ENCODE measurements at regions not wholly inside any gene's neighbourhood (a gene's known extent, or its start where the extent isn't known, plus 50 kb on each side); places are given as distances from the start of the nearest gene placed in this dataset.
"Not testable (repeated sequence)": the region's sequence is repeated elsewhere in the genome, so short reads cannot be mapped to it uniquely, and the experiment has no call there.

DNA sequence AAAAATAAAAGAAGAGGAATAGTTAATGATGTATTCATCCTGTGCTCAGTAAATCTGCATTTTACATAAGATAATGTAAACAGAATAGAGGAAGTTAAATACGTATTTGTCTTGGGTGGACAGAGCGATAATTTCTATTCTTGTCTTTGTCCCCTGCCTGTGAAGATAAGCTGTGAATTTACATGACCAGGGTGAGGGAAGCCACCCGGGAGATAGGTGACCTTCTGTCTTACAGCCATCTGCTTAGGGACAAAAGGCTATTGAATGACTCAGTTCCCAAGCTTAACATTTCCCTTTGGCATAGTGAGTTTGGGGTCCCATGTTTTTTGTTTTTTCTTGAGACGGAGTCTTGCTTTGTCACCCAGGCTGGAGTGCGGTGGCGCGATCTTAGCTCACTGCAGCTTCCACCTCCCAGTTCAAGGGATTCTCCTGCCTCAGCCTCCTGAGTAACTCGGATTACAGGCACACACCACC lies 88.7 kb upstream of the KCTD7 start:
- no peak for DNase-seq (ENCODE audit: low spot score)
- Mint-ChIP-seq H3K4me1 (ENCODE audit: low read depth) (peaks cover 13% of the 10 kb centered on the region), H3K36me3 (ENCODE audit: low read depth) (peaks cover 3% of the 10 kb centered on the region), H3K27ac (ENCODE audit: unreplicated experiment) (no peak overlapping the region), H3K4me3 (ENCODE audit: unreplicated experiment) (no peak overlapping the region), H3K27me3 (ENCODE audit: low read depth) (no peaks in the 10 kb centered on the region), H3K9me3 (ENCODE audit: low read depth) (no peaks in the 10 kb centered on the region)
- TF ChIP-seq, protein P1, sequence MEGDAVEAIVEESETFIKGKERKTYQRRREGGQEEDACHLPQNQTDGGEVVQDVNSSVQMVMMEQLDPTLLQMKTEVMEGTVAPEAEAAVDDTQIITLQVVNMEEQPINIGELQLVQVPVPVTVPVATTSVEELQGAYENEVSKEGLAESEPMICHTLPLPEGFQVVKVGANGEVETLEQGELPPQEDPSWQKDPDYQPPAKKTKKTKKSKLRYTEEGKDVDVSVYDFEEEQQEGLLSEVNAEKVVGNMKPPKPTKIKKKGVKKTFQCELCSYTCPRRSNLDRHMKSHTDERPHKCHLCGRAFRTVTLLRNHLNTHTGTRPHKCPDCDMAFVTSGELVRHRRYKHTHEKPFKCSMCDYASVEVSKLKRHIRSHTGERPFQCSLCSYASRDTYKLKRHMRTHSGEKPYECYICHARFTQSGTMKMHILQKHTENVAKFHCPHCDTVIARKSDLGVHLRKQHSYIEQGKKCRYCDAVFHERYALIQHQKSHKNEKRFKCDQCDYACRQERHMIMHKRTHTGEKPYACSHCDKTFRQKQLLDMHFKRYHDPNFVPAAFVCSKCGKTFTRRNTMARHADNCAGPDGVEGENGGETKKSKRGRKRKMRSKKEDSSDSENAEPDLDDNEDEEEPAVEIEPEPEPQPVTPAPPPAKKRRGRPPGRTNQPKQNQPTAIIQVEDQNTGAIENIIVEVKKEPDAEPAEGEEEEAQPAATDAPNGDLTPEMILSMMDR (IDR thresholded peaks at IDR 0.05) = no peak

DNA sequence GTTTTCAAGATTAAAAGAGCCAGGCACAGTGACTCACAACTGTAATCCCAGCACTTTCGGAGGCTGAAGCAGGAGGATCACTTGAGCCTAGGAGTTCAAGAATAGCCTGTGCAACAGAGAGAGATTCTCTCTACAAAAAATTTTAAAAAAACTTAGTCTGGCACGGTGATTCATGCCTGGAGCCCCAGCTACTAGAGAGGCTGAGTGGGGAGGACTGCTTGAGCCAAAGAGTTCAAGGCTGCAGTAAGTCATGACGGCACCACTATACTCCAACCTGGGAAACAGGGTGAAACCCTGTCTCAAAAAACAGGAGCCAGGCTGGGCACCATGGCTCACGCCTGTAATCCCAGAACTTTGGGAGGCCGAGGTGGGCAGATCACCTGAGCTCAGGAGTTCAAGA lies 86.6 kb upstream of the KCTD7 start:
- TF ChIP-seq, protein P1 (IDR thresholded peaks at IDR 0.05) = no peak
- H3K4me1 Mint-ChIP-seq (ENCODE audit: low read depth) = peaks cover 13% of the 10 kb centered on the region
- H3K36me3 Mint-ChIP-seq (ENCODE audit: low read depth) = peaks cover 6% of the 10 kb centered on the region
- H3K27ac Mint-ChIP-seq (ENCODE audit: unreplicated experiment) = no peak overlapping the region
- H3K4me3 Mint-ChIP-seq (ENCODE audit: unreplicated experiment) = no peak overlapping the region
- DNase-seq (ENCODE audit: low spot score) = no peak
- H3K9me3 Mint-ChIP-seq (ENCODE audit: low read depth) = no peaks in the 10 kb centered on the region
- no peaks in the 10 kb centered on the region for H3K27me3 Mint-ChIP-seq (ENCODE audit: low read depth)

DNA sequence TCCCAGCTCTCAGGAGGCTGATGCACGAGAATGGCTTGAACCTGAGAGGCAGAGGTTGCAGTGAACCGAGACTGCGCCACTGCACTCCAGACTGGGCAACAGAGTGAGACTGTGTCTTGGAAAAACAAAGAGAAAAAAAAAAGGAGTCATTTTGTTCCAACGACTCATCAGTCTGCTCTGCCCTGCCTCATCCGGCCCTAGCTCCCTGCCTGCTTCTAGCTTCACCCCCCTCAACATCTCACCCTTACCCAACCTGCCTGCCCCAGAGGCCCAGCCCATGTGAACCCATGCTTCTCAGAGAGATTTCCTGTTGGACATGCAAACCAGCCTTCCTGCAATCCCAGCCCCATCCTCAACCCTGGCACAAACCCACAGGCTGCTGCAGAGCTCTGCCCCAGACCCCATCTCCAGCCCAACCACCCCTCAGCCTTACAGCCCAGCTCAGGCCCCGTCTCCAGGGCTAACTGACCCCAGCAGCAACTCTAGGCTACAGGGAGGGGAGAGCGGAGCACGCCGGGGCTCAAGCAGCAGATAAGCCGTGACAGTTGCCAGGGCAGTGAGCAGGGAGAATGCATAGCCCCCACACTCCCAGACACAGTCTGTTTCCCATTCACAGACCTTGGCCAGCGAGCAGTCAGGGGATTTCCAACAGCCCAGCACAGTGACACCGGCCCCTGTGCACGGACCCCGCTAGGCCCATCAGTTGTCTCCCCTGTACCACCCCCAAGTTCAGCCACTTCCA lies 86.0 kb upstream of the KCTD7 start:
- Mint-ChIP-seq H3K27me3 (ENCODE audit: low read depth) (no peaks in the 10 kb centered on the region), H3K4me3 (ENCODE audit: unreplicated experiment) (no peak overlapping the region), H3K27ac (ENCODE audit: unreplicated experiment) (peak overlapping the region; percentile 46), H3K36me3 (ENCODE audit: low read depth) (peaks cover 6% of the 10 kb centered on the region), H3K4me1 (ENCODE audit: low read depth) (peaks cover 13% of the 10 kb centered on the region), H3K9me3 (ENCODE audit: low read depth) (no peaks in the 10 kb centered on the region)
- DNase-seq (ENCODE audit: low spot score) = no peak
- TF ChIP-seq, protein P1 (IDR thresholded peaks at IDR 0.05) = no peak

DNA sequence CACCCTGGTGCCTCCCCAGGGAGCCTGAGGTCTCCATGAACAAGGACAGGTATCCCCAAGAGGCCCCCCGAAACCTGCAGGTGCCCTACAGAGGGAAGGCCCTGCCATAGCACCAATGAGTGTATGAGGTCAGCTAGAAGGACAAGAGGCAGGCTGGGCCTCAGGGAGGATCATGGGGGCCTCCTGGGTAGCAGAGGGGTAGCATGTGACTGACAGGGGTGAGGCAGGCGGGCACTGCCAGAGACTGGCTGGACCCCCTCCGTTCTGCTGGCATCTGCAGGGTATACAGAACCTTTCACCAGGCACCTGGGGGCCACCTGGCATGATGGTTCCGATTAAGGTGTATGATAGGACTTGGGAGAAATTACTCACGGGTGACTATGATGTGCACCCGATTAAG lies 79.2 kb upstream of the KCTD7 start:
- no peak overlapping the region for H3K27ac Mint-ChIP-seq (ENCODE audit: unreplicated experiment)
- TF ChIP-seq, protein P1 (IDR thresholded peaks at IDR 0.05) = no peak
- peaks cover 23% of the 10 kb centered on the region for H3K36me3 Mint-ChIP-seq (ENCODE audit: low read depth)
- H3K4me1 Mint-ChIP-seq (ENCODE audit: low read depth) = peaks cover 15% of the 10 kb centered on the region
- no peak overlapping the region for H3K4me3 Mint-ChIP-seq (ENCODE audit: unreplicated experiment)
- no peaks in the 10 kb centered on the region for H3K9me3 Mint-ChIP-seq (ENCODE audit: low read depth)
- DNase-seq (ENCODE audit: low spot score) = peak; percentile 66
- H3K27me3 Mint-ChIP-seq (ENCODE audit: low read depth) = no peaks in the 10 kb centered on the region

DNA sequence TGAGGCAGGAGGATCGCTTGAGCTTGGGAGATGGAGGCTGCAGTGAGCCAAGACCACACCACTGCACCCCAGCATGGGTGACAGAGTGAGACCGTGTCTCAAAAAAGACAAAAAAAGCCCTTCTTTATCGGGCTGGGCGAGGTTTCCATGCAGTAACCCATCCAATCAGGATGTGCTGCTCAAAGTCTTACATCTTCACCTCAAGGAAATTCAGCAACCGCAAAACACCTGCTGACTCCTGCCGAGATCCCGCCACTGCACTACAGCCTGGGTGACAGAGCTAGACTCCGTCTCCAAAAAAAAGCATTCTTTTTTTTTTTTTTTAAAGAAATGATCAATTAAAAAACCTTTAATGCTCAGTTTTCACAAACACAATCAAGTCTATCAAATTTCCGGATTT lies 75.7 kb upstream of the KCTD7 start:
- H3K36me3 Mint-ChIP-seq (ENCODE audit: low read depth) = peaks cover 24% of the 10 kb centered on the region

DNA sequence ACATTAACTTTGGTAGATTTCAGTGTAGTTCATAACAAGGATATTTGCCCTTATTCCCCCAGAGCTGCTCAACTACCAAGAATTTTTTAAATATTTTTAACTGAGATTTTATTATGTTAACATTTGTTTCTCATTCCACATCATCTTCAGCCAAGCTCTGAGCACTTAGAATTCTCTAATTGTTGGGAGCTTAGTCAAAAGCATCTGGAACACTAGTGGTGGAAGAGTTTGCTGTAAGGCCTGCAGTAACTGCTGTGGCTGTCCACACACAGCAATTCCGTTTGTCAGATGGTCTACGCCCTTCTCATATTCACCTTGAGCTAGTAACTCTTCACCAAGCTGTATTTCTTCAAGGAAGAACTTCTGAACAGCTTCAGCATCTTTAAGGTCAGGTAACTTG lies 75.0 kb upstream of the KCTD7 start:
- H3K4me3 Mint-ChIP-seq (ENCODE audit: unreplicated experiment); DNase-seq (ENCODE audit: low spot score); H3K27me3 Mint-ChIP-seq (ENCODE audit: low read depth); H3K9me3 Mint-ChIP-seq (ENCODE audit: low read depth): not testable (repeated sequence)
- Mint-ChIP-seq H3K27ac (ENCODE audit: unreplicated experiment) (peak overlapping the region; percentile 45), H3K36me3 (ENCODE audit: low read depth) (peaks cover 22% of the 10 kb centered on the region), H3K4me1 (ENCODE audit: low read depth) (peaks cover 20% of the 10 kb centered on the region)

More for the DNA sequence above, 75.7 kb upstream of the KCTD7 start:
- Mint-ChIP-seq H3K27ac (ENCODE audit: unreplicated experiment) (peak overlapping the region; percentile 81), H3K4me3 (ENCODE audit: unreplicated experiment) (no peak overlapping the region), H3K4me1 (ENCODE audit: low read depth) (peaks cover 20% of the 10 kb centered on the region), H3K9me3 (ENCODE audit: low read depth) (no peaks in the 10 kb centered on the region), H3K27me3 (ENCODE audit: low read depth) (no peaks in the 10 kb centered on the region)
- peak; percentile 13 for DNase-seq (ENCODE audit: low spot score)
- TF ChIP-seq, protein P1 (IDR thresholded peaks at IDR 0.05) = no peak

DNA sequence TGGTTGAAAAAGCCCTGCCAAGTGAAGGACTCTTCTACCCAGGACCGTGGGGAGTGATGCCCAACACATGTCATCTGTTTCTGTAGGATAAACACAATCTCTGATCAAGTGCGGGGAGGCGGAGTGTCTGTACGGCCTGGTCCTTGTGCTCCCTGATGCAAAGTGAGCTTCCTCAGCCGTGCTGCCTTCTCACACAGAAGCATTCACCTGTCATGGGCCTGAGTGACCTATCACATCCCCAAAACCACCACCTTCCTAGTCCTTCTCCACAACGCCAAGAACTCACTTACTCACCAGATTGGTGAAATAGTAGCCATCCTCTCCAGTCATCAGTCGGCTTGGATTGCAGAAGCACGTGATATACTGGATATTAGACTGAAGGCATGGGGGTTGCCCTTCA lies 74.4 kb upstream of the KCTD7 start:
- peak overlapping the region; percentile 45 for H3K27ac Mint-ChIP-seq (ENCODE audit: unreplicated experiment)
- DNase-seq (ENCODE audit: low spot score) = not testable (repeated sequence)

DNA sequence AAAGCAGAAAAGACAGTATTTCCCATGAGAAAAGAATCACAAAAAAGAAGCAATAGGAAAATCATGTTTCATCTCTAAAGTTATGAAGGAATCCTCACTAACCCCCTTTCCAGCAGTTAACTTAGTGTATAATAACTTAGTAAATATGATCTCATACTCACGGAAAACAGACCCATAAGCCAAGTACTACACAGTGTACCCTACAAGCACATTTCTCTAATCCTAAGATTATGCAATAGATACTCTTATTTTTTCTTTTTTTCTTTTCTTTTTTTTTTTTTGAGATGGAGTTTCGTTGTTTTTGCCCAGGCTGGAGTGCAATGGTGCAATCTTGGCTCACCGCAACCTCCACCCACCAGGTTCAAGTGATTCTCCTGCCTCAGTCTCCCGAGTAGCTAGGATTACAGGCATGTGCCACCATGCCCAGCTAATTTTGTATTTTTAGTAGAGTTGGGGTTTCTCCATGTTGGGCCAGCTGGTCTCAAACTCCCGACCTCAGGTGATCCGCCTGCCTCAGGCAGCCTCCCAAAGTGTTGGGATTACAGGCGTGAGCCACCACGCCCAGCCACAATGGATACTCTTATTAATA lies 73.7 kb upstream of the KCTD7 start:
- Mint-ChIP-seq H3K27ac (ENCODE audit: unreplicated experiment) (peak overlapping the region; percentile 27), H3K4me1 (ENCODE audit: low read depth) (peaks cover 20% of the 10 kb centered on the region), H3K36me3 (ENCODE audit: low read depth) (peaks cover 22% of the 10 kb centered on the region)
- H3K4me3 Mint-ChIP-seq (ENCODE audit: unreplicated experiment); H3K9me3 Mint-ChIP-seq (ENCODE audit: low read depth); H3K27me3 Mint-ChIP-seq (ENCODE audit: low read depth); DNase-seq (ENCODE audit: low spot score): not testable (repeated sequence)

More for the DNA sequence above, 74.4 kb upstream of the KCTD7 start:
- not testable (repeated sequence) for H3K4me3 Mint-ChIP-seq (ENCODE audit: unreplicated experiment); H3K27me3 Mint-ChIP-seq (ENCODE audit: low read depth); H3K9me3 Mint-ChIP-seq (ENCODE audit: low read depth)
- H3K4me1 Mint-ChIP-seq (ENCODE audit: low read depth) = peaks cover 20% of the 10 kb centered on the region
- H3K36me3 Mint-ChIP-seq (ENCODE audit: low read depth) = peaks cover 22% of the 10 kb centered on the region
